HG02943 (cell line): ENCODE measurements at regions not wholly inside any gene's neighbourhood (a gene's known extent, or its start where the extent isn't known, plus 50 kb on each side); places are given as distances from the start of the nearest gene placed in this dataset.
A peak's percentile ranks its signal among the peaks of the same experiment; 100 is the strongest.
"Not testable (repeated sequence)": the region's sequence is repeated elsewhere in the genome, so short reads cannot be mapped to it uniquely, and the experiment has no call there.

Experiments
- ATAC-seq: cut with Tn5 transposase; IDR thresholded peaks from one replicate; pipeline ENCODE4 v1.9.1; 2021; ENCODE audit warnings: mild to moderate bottlenecking, low read depth, moderate library complexity; ENCODE audit not compliant: unreplicated experiment

GRCh38 chr10:5576780-5577624, 52.2 kb downstream of the CALML3 start:
- ATAC-seq = no peak

- ATAC-seq = not testable (repeated sequence)
Observed at GRCh38 chr10:5580038-5580428, 55.3 kb downstream of the CALML3 start.

- peak; percentile 65 for ATAC-seq
Observed at GRCh38 chr10:5581670-5582566, 57.2 kb downstream of the CALML3 start.

- no peak for ATAC-seq
Observed at GRCh38 chr10:5582736-5583135, 58.0 kb downstream of the CALML3 start.

- ATAC-seq = no peak
Observed at GRCh38 chr10:5583525-5584175, 58.9 kb downstream of the CALML3 start.

GRCh38 chr10:5584895-5585516, 60.2 kb downstream of the CALML3 start:
- ATAC-seq = no peak

- no peak for ATAC-seq
Observed at GRCh38 chr10:5585517-5586206, 60.9 kb downstream of the CALML3 start.

GRCh38 chr10:5587151-5588079, 62.7 kb downstream of the CALML3 start:
- no peak for ATAC-seq

- ATAC-seq = no peak
Observed at GRCh38 chr10:5588080-5588453, 63.3 kb downstream of the CALML3 start.

- ATAC-seq = no peak
Observed at GRCh38 chr10:5588603-5589002, 63.8 kb downstream of the CALML3 start.
